GM21619 (cell line): ENCODE measurements at regions not wholly inside any gene's neighbourhood (a gene's known extent, or its start where the extent isn't known, plus 50 kb on each side); places are given as distances from the start of the nearest gene placed in this dataset.

Experiments used
- ATAC-seq: cut with Tn5 transposase; IDR thresholded peaks from one replicate; pipeline ENCODE4 v1.9.1; 2021; ENCODE audit not compliant: unreplicated experiment

- ATAC-seq = no peak
These were observed 1797.8 kb upstream of the WWC1 start for GRCh38 chr5:166493612-166494011.

DNA sequence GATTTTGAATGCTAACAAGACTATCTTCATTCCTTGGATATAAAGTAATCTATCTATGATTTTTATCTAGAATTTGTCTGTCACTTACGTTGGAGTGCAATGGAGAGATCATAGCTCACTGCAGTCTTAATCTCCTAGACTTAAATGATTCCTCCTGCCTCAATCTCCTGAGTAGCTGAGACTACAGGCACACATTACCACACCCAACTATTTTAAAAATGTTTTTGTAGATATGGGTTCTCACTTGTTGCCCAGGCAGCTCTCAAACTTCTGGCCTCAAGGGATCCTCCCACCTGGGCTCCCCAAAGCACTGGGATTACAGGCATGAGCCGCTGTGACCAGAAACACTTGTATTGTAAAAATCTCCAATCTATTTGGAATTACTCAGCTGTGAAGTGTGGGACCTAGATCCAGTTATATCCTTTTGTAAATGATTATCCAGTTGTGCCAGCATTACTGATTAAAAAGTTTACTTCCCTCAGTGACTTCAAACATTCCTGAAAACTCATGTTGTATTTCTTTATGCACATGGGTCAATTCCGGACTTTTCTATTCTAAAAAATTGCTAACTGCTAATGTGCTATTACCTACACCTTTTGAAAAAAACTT lies 1793.8 kb upstream of the WWC1 start:
- no peak for ATAC-seq

GRCh38 chr5:166499447-166500240 lies 1791.8 kb upstream of the WWC1 start:
- ATAC-seq = no peak

GRCh38 chr5:166503506-166503905 lies 1787.9 kb upstream of the WWC1 start:
- ATAC-seq = no peak

- no peak for ATAC-seq
These were observed 1786.4 kb upstream of the WWC1 start for GRCh38 chr5:166505067-166505466.

GRCh38 chr5:166505544-166505943 lies 1785.9 kb upstream of the WWC1 start:
- no peak for ATAC-seq

GRCh38 chr5:166507810-166508425 lies 1783.5 kb upstream of the WWC1 start:
- ATAC-seq = no peak

DNA sequence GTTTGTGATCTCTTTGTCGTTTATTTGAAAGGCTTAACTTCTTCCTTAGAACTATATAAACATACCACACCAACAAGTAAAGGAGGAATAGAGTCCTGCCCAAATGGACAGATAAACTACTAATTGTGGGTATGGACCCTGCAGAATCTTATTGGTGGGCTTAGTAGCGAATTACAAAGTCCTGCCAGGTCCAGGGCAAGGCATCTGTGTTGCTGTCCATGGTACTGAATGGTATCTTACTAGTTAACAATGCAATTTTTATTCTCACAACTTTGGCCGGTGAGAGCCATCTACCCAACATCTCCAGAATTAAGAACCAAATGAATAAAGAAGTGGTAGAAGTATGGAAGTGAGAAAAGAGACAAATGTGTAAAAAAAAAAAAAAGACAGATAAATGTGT lies 1782.4 kb upstream of the WWC1 start:
- no peak for ATAC-seq

GRCh38 chr5:166517976-166518375 lies 1773.5 kb upstream of the WWC1 start:
- no peak for ATAC-seq

DNA sequence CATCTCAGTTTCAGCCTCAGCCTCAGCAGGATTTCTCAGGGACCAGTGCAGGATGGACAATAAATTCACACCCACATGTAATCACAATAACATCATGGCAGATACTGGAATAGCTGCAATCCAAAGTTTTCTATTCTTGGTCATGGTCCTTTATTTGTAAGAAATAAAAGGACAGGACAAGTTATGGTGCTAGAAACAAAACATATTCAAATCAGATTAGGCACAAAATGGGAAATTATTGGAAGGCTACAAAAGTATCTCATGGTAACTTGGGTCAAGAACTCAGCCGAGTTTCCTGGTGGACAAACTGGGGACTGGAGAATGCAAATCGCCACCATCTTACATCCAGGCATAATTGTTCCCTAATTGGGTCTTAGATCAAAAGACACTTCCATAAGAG lies 1768.2 kb upstream of the WWC1 start:
- ATAC-seq = no peak

DNA sequence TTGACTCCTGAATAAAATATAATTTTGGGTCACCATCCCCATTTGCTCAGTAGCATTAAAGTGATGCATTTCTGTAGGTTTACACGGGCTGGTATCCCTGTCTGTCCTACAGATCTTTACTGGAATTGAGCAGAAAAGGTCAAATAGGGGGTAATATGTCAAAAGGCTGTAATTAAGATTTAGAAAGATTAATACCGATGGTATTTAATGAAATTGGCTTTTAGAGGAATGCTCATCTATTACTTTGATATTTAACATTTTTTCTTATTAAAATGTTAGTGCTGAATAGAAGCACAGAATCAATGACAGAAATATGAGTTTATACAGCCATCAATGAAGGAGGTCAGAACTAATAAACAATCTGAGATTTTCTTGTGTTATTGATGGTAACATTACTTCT lies 1762.2 kb upstream of the WWC1 start:
- no peak for ATAC-seq

DNA sequence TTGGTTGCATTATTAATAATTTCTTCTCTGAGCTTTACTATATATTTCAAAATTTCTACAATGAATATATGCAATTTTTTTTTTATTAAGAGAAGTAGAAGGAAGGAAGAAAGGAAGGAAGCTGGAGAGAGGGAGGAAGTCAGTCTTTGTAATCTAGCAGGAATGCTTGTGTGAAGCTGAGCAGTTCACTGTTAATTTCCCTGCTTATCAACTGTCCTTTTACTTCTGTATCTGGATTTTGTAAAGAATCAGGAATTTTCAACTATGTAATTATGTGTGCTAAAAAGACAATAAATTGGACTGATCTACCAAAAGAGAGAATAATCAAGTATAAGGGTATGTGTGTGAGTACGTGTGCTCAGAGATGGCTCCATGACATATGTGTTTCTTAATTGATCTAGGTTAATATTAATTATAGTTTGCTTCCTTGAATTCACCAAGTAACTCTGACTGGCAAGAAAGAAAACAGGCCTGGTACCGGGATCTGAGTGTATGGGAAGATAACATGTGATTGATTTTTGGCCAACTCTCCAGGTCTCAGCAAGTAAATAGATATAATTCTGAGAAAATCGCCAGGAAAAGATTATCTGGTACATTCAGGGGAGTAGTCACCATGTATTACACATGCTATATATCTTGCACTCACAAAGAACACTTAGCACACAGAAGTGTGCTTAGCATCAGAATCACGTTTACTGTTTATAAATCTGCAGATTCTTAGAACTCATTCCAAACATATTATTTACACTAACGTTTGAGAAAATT lies 1758.8 kb upstream of the WWC1 start:
- ATAC-seq = no peak

GRCh38 chr5:166535641-166536040 lies 1755.8 kb upstream of the WWC1 start:
- ATAC-seq = no peak

GRCh38 chr5:166540156-166540555 lies 1751.3 kb upstream of the WWC1 start:
- no peak for ATAC-seq

GRCh38 chr5:166551384-166551783 lies 1740.1 kb upstream of the WWC1 start:
- no peak for ATAC-seq

DNA sequence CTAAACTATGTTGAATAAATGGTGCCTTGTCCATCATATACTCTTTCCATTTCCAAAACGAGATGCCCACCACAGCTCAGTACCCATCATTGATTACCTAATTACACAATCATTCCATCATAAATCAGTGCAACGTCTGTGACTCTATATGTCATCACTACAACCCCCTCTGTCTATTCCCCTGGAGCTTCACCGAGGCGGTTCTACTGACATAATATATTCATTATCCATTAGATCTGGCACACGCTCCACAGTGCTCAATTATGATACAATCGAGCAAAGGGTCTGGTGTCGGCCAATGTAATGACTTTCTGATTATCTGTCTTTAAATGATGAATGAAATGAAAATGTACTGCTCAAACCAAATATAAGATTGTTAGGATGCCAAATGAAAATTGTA lies 1737.7 kb upstream of the WWC1 start:
- ATAC-seq = no peak

GRCh38 chr5:166561759-166562158 lies 1729.7 kb upstream of the WWC1 start:
- no peak for ATAC-seq

DNA sequence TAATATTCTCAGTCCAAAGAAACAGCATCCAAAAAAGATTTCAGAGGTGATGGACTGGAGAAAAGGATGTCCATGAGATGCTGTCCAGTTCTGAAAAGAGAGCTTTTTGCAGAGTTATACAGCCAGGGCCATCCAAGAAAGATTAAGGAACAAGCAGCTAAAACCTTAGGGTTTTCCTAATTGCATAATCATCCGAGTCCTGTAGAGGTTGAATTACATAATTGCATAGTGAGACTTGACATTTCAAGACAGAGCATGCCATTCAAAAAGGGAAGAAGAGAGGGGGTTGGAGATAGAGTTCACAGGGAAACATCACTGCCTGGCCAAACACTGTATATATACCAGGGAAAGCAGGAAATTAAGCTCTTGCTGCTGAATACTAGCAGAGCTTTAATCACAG lies 1729.2 kb upstream of the WWC1 start:
- ATAC-seq = no peak

DNA sequence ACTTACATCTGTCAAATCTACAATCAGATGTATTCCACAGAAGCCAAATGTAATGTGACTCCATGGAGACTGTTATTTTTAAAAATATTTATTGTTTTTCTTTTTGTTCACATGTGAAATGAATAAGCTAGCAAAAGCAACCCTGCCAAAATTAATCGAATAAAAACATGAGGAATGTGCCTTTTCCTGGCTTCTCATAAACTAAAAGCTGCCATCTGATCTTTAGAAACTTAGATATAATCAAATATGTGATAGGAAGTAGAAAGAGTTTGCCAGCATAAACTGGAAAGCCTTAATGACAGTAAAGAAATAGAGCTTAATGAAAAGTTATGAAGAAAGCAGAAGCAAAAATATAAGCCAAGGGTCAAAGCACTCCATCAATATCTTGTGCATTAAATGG lies 1724.7 kb upstream of the WWC1 start:
- no peak for ATAC-seq

- no peak for ATAC-seq
These were observed 1720.6 kb upstream of the WWC1 start for GRCh38 chr5:166570865-166571264.

GRCh38 chr5:166571668-166572067 lies 1719.8 kb upstream of the WWC1 start:
- ATAC-seq = no peak

GRCh38 chr5:166576323-166576722 lies 1715.1 kb upstream of the WWC1 start:
- ATAC-seq = no peak
